Mesenchymal stem cell (in vitro differentiated cells and primary cell): ENCODE measurements at regions not wholly inside any gene's neighbourhood (a gene's known extent, or its start where the extent isn't known, plus 50 kb on each side); places are given as distances from the start of the nearest gene placed in this dataset.
"Not testable (repeated sequence)": the region's sequence is repeated elsewhere in the genome, so short reads cannot be mapped to it uniquely, and the experiment has no call there.

ENCODE experiments used
- DNase-seq: peaks from one replicate; pipeline ENCODE4 v3.0.0-alpha.2; 2013
- H2AFZ ChIP-seq: one replicate; pipeline ENCODE4 v1.6.1; 2013; ENCODE audit warnings: low read depth, mild to moderate bottlenecking, control low read depth, inconsistent platforms, low read length, moderate library complexity
- H2AK5ac ChIP-seq: 2 replicates; pipeline ENCODE4 v1.6.1; 2013; ENCODE audit warnings: low read length, moderate library complexity, mild to moderate bottlenecking, inconsistent platforms; ENCODE audit not compliant: severe bottlenecking
- H2BK120ac ChIP-seq: one replicate; pipeline ENCODE4 v1.6.1; 2013; ENCODE audit warnings: low read depth, mild to moderate bottlenecking, inconsistent platforms, low read length, moderate library complexity
- H2BK12ac ChIP-seq, 2 experiments: one replicate each; pipeline ENCODE4 v1.6.1; 2013; ENCODE audit warnings: inconsistent platforms in 2 of 2, low read length in 2 of 2, mild to moderate bottlenecking in 2 of 2, moderate library complexity in 2 of 2, control low read depth in 1 of 2
- H2BK15ac ChIP-seq: one replicate; pipeline ENCODE4 v1.6.1; 2013; ENCODE audit warnings: mild to moderate bottlenecking, low read depth, inconsistent platforms; ENCODE audit not compliant: poor library complexity, severe bottlenecking
- H2BK5ac ChIP-seq: 2 replicates; pipeline ENCODE4 v1.6.1; 2013; ENCODE audit warnings: low read depth, mild to moderate bottlenecking, low read length, control low read depth, inconsistent platforms; ENCODE audit not compliant: poor library complexity, severe bottlenecking
- H3K14ac ChIP-seq, 2 experiments: one replicate each; pipeline ENCODE4 v1.6.1; 2013; ENCODE audit warnings: inconsistent platforms in 2 of 2, low read length in 2 of 2, control low read depth in 1 of 2, mild to moderate bottlenecking in 1 of 2, moderate library complexity in 1 of 2
- H3K18ac ChIP-seq, 2 experiments: one replicate each; pipeline ENCODE4 v1.6.1; 2013; ENCODE audit warnings: inconsistent platforms in 2 of 2, low read length in 2 of 2, control low read depth in 1 of 2, low read depth in 1 of 2, mild to moderate bottlenecking in 1 of 2
- H3K23ac ChIP-seq, 2 experiments: one replicate each; pipeline ENCODE4 v1.6.1; 2013; ENCODE audit warnings: inconsistent platforms in 2 of 2, low read length in 2 of 2, mild to moderate bottlenecking in 2 of 2, moderate library complexity in 2 of 2, control low read depth in 1 of 2
- H3K27ac ChIP-seq: 2 replicates; pipeline ENCODE4 v1.5.1; 2013; ENCODE audit warnings: mild to moderate bottlenecking, moderate library complexity, low read length, control low read depth, inconsistent platforms; ENCODE audit not compliant: poor library complexity, severe bottlenecking
- H3K27me3 ChIP-seq, 2 experiments: 2 replicates each; pipeline versions ENCODE4 v1.6.1 to v1.7.0; 2013; ENCODE audit warnings: low read length in 2 of 2, mild to moderate bottlenecking in 2 of 2, moderate library complexity in 2 of 2, control low read depth in 1 of 2, inconsistent platforms in 1 of 2; ENCODE audit not compliant: control insufficient read depth in 1 of 2, insufficient read depth in 1 of 2
- H3K36me3 ChIP-seq, 2 experiments: 2 replicates each; pipeline versions ENCODE4 v1.6.1 to v1.7.0; 2013; ENCODE audit warnings: low read length in 2 of 2, control low read depth in 1 of 2, inconsistent platforms in 1 of 2, low read depth in 1 of 2, mild to moderate bottlenecking in 1 of 2; ENCODE audit not compliant: insufficient read depth in 2 of 2, control insufficient read depth in 1 of 2
- H3K4ac ChIP-seq, 2 experiments: one replicate each; pipeline ENCODE4 v1.6.1; 2013; ENCODE audit warnings: inconsistent platforms in 2 of 2, low read length in 2 of 2, mild to moderate bottlenecking in 2 of 2, moderate library complexity in 2 of 2, control low read depth in 1 of 2, low read depth in 1 of 2
- H3K4me1 ChIP-seq: 2 replicates; pipeline ENCODE4 v1.6.1; 2013; ENCODE audit warnings: low read depth, low read length, control low read depth; ENCODE audit not compliant: control insufficient read depth, insufficient read depth
- H3K4me2 ChIP-seq: 2 replicates; pipeline ENCODE4 v1.6.1; 2013; ENCODE audit warnings: low read length, mild to moderate bottlenecking, inconsistent platforms; ENCODE audit not compliant: poor library complexity, severe bottlenecking
- H3K4me3 ChIP-seq, 2 experiments: 2 replicates each; pipeline versions ENCODE4 v1.5.1 to v1.7.0; 2013; ENCODE audit warnings: low read length in 2 of 2, mild to moderate bottlenecking in 2 of 2, control low read depth in 1 of 2, low read depth in 1 of 2; ENCODE audit not compliant: insufficient read depth in 1 of 2
- H3K79me1 ChIP-seq: replicated peaks from 2 replicates; pipeline ENCODE4 v1.6.1; 2013; ENCODE audit warnings: mild to moderate bottlenecking, control low read depth, low read length, inconsistent platforms; ENCODE audit not compliant: poor library complexity, severe bottlenecking
- H3K9ac ChIP-seq: 2 replicates; pipeline ENCODE4 v1.7.0; 2013; ENCODE audit warnings: mild to moderate bottlenecking, low read length, moderate library complexity
- H3K9me3 ChIP-seq: 2 replicates; pipeline ENCODE4 v1.7.0; 2013; ENCODE audit warnings: mild to moderate bottlenecking, low read length; ENCODE audit not compliant: control insufficient read depth
- H4K8ac ChIP-seq: one replicate; pipeline ENCODE4 v1.6.1; 2013; ENCODE audit warnings: inconsistent platforms, mild to moderate bottlenecking, low read length, moderate library complexity
- H4K91ac ChIP-seq: one replicate; pipeline ENCODE4 v1.6.1; 2013; ENCODE audit warnings: mild to moderate bottlenecking, low read length, inconsistent platforms
- WGBS: methylation state at CpG from one replicate; pipeline ENCODE4 v1.1.7; 2013; ENCODE audit warnings: mixed read lengths; 5-methylcytosine and 5-hydroxymethylcytosine counted together

DNA sequence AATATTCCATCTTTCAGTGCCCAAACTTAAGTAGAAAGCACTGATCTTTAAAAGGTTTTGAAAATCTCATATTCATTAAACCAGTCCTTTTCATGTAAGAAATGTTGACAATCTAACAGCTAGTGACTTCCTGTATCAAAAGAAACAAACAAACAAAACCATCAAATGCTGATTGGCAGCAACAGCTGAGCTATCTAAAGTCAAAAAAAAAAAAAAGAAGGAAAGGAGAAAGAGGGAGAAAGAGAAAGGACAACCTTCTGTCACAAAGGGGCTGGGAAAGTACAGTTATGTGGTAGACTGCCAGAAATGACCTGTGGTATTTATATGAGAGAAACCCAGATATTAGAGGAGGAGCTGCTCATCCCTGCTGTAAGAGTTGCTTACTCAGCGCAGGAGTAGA, 614.6 kb upstream of the SMIM31 start:
- H3K18ac ChIP-seq: no peak overlapping the region
- H3K79me1 ChIP-seq: peaks cover 3% of the 10 kb centered on the region
- H3K23ac ChIP-seq: no peak overlapping the region
- H2BK5ac ChIP-seq: no peak overlapping the region
- H3K4me2 ChIP-seq: no peak overlapping the region
- H3K27me3 ChIP-seq: no peaks in the 10 kb centered on the region
- H3K9ac ChIP-seq: no peak overlapping the region
- no peak overlapping the region for H4K8ac ChIP-seq
- no peak overlapping the region for H2BK15ac ChIP-seq
- H2AFZ ChIP-seq: no peak overlapping the region
- H4K91ac ChIP-seq: no peak overlapping the region
- no peak overlapping the region for H3K4ac ChIP-seq
- peaks cover 6% of the 10 kb centered on the region for H3K9me3 ChIP-seq
- H2BK12ac ChIP-seq: no peak overlapping the region
- H3K4me1 ChIP-seq: peaks cover 3% of the 10 kb centered on the region
- H3K27ac ChIP-seq: no peak overlapping the region
- no peak overlapping the region for H3K4me3 ChIP-seq
- H3K36me3 ChIP-seq: no peaks in the 10 kb centered on the region
- 100% methylated on average over 1 of the region's 1 CpG for WGBS
- no peak for DNase-seq
- no peak overlapping the region for H2AK5ac ChIP-seq
- H2BK120ac ChIP-seq: no peak overlapping the region
- no peak overlapping the region for H3K14ac ChIP-seq

DNA sequence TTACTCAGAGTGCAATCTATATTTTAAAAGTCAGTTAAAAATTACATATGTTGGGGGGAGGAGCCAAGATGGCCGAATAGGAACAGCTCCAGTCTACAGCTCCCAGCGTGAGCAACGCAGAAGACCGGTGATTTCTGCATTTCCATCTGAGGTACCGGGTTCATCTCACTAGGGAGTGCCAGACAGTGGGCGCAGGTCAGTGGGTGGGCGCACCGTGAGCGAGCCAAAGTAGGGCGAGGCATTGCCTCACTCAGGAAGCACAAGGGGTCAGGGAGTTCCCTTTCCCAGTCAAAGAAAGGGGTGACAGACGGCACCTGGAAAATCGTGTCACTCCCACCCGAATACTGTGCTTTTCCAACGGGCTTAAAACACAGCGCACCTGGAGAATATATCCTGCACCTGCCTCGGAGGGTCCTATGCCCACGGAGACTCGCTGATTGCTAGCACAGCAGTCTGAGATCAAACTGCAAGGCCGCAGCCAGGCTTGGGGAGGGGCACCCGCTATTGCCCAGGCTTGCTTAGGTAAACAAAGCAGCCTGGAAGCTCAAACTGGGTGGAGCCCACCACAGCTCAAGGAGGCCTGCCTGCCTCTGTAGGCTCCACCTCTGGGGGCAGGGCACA, 612.1 kb upstream of the SMIM31 start:
- H3K9ac ChIP-seq, H3K4me3 ChIP-seq, H3K4me2 ChIP-seq, H3K79me1 ChIP-seq, H4K8ac ChIP-seq, H3K23ac ChIP-seq, H2BK15ac ChIP-seq, DNase-seq, H2BK5ac ChIP-seq, H3K14ac ChIP-seq, H3K36me3 ChIP-seq, H3K18ac ChIP-seq, H2AK5ac ChIP-seq, H2AFZ ChIP-seq, H4K91ac ChIP-seq, H3K27ac ChIP-seq, H3K4ac ChIP-seq, H3K27me3 ChIP-seq, H3K4me1 ChIP-seq, H3K9me3 ChIP-seq, H2BK12ac ChIP-seq, H2BK120ac ChIP-seq: not testable (repeated sequence)
- WGBS: 81% methylated on average over 20 of the region's 20 CpGs

DNA sequence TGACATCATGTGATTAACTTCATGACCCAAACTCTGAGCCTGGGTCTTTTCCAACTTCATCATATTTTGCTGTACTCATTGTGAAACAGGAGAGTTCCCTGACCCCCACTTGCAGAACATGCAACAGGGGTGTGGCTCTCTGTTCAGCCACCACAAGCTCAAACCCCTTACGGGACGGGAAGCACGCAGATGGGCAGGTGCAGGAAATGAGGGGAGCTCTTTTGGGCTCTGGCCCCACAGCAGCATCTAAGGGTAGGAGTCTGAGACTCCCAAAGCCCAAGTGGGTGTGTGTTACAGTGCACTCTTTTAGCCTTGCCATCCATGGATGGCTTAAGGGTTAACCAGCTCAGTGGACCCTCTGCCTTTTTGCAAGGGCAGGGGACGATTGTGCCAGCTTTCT, 599.5 kb upstream of the SMIM31 start:
- Histone ChIP-seq H3K23ac (no peak overlapping the region), H2AFZ (no peak overlapping the region), H3K4me2 (no peak overlapping the region), H3K9ac (no peak overlapping the region), H3K27ac (no peak overlapping the region), H3K27me3 (no peaks in the 10 kb centered on the region), H2BK15ac (no peak overlapping the region), H3K4me3 (no peak overlapping the region), H2BK12ac (no peak overlapping the region), H3K36me3 (no peaks in the 10 kb centered on the region), H3K18ac (no peak overlapping the region), H4K8ac (no peak overlapping the region), H3K9me3 (peaks cover 3% of the 10 kb centered on the region), H3K4me1 (no peaks in the 10 kb centered on the region), H3K79me1 (no peaks in the 10 kb centered on the region), H2BK5ac (no peak overlapping the region), H3K4ac (no peak overlapping the region), H2BK120ac (no peak overlapping the region), H2AK5ac (no peak overlapping the region), H4K91ac (no peak overlapping the region), H3K14ac (no peak overlapping the region)
- DNase-seq: no peak
- 83% methylated on average over 4 of the region's 4 CpGs for WGBS

DNA sequence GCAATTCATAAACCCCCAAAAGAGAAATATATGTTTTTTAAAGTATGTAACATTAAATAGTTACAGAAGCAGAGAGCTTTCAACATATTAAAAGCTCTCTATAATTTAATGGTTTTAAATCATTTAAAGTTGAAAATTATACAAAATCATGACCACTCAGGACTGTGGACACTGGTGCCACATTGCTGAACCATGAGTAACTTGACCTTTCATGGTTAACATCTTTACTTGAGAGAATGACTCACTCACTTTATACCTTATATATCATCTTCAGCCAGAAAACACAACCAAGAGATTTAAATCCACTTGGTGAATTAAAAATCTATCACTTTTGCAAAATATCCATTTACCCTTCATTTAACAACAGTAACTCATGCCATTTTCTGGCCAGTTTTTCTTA, 584.3 kb upstream of the SMIM31 start:
- Histone ChIP-seq H3K4me1 (no peaks in the 10 kb centered on the region), H3K4ac (no peak overlapping the region), H2AFZ (no peak overlapping the region), H3K4me3 (no peak overlapping the region), H2BK12ac (no peak overlapping the region), H2BK120ac (no peak overlapping the region), H3K9ac (no peak overlapping the region), H3K36me3 (no peaks in the 10 kb centered on the region), H3K4me2 (no peak overlapping the region), H3K23ac (no peak overlapping the region), H3K14ac (no peak overlapping the region), H4K91ac (no peak overlapping the region), H3K79me1 (no peaks in the 10 kb centered on the region), H4K8ac (no peak overlapping the region), H3K27me3 (no peaks in the 10 kb centered on the region), H3K9me3 (peaks cover 8% of the 10 kb centered on the region), H2AK5ac (no peak overlapping the region), H2BK15ac (no peak overlapping the region), H3K27ac (peak overlapping the region; percentile 79), H3K18ac (no peak overlapping the region), H2BK5ac (no peak overlapping the region)
- DNase-seq: peak; percentile 40
